ENCODE measurements at regions not wholly inside any gene's neighbourhood (a gene's known extent, or its start where the extent isn't known, plus 50 kb on each side); places are given as distances from the start of the nearest gene placed in this dataset.

GRCh38 chr7:110090110-110090820 lies 1000.7 kb upstream of the LRRN3 start:
- 85% methylated on average over 11 of the region's 11 CpGs for WGBS, 2 donors
- TF ChIP-seq, protein P1, sequence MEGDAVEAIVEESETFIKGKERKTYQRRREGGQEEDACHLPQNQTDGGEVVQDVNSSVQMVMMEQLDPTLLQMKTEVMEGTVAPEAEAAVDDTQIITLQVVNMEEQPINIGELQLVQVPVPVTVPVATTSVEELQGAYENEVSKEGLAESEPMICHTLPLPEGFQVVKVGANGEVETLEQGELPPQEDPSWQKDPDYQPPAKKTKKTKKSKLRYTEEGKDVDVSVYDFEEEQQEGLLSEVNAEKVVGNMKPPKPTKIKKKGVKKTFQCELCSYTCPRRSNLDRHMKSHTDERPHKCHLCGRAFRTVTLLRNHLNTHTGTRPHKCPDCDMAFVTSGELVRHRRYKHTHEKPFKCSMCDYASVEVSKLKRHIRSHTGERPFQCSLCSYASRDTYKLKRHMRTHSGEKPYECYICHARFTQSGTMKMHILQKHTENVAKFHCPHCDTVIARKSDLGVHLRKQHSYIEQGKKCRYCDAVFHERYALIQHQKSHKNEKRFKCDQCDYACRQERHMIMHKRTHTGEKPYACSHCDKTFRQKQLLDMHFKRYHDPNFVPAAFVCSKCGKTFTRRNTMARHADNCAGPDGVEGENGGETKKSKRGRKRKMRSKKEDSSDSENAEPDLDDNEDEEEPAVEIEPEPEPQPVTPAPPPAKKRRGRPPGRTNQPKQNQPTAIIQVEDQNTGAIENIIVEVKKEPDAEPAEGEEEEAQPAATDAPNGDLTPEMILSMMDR (IDR thresholded peaks at IDR 0.05; ENCODE audit: control extremely low read depth, extremely low read depth), result no peak
- Histone ChIP-seq H3K4me1 (ENCODE audit: control insufficient read depth in 5 of 5, insufficient read depth in 5 of 5, low read length in 5 of 5) (no peaks in the 10 kb centered on the region), H3K9ac (ENCODE audit: insufficient read depth in 1 of 2, low read length in 2 of 2) (no peak overlapping the region), H3K9me3 (ENCODE audit: control insufficient read depth in 4 of 4, insufficient read depth in 3 of 4, low read length in 3 of 4) (peaks cover 0 to 2% (median 0%) of the 10 kb centered on the region in 4 donors), H3K27ac (ENCODE audit: low read depth in 1 of 2, low read length in 1 of 2) (no peak overlapping the region), H3K36me3 (ENCODE audit: control insufficient read depth in 4 of 4, insufficient read depth in 4 of 4, low read length in 4 of 4) (no peaks in the 10 kb centered on the region), H3K4me3 (no peak overlapping the region), H3K27me3 (ENCODE audit: control insufficient read depth in 3 of 3, insufficient read depth in 3 of 3, low read length in 2 of 3) (peaks cover 0 to 5% (median 0%) of the 10 kb centered on the region in 3 donors)
- DNase-seq (peak in 1 of 3 donors; percentile 30), ATAC-seq (ENCODE audit: insufficient read depth, low FRiP score) (no peak)

- DNase-seq, result peak in 1 of 3 donors; percentile 15
- 34 to 43% methylated on average over 1 of the region's 1 CpG for WGBS, 2 donors
These were observed 995.4 kb upstream of the LRRN3 start for GRCh38 chr7:110095372-110096052.

DNA sequence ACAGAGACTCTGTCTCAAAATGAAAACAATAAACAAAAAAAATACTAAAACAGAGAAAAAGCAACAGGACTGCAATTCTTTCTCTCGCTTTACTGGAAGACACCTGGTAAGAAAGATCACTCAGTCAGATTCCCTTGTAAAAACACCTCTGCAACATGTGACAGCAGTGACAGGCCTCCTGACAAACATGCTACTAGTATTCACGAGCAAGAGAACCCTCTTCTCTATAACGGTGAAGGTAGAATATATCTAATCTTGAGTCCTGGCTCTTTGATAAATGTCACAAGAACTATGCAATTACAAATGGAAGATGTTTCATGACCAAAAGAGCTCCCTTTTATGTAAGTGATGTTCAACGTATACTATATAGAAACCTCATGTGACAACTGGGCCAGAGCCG lies 986.7 kb upstream of the LRRN3 start:
- 88 to 91% methylated on average over 5 of the region's 5 CpGs for WGBS, 2 donors
- no peak for DNase-seq
- H3K9me3 ChIP-seq (ENCODE audit: control insufficient read depth in 4 of 4, insufficient read depth in 3 of 4, low read length in 3 of 4), result peaks cover 0 to 5% (median 0%) of the 10 kb centered on the region in 4 donors
- H3K36me3 ChIP-seq (ENCODE audit: control insufficient read depth in 4 of 4, insufficient read depth in 4 of 4, low read length in 4 of 4), result no peaks in the 10 kb centered on the region
- H3K27me3 ChIP-seq (ENCODE audit: control insufficient read depth in 3 of 3, insufficient read depth in 3 of 3, low read length in 2 of 3), result no peaks in the 10 kb centered on the region
- H3K4me1 ChIP-seq (ENCODE audit: control insufficient read depth in 5 of 5, insufficient read depth in 5 of 5, low read length in 5 of 5), result peaks cover 0 to 6% (median 0%) of the 10 kb centered on the region in 5 donors
- ATAC-seq (ENCODE audit: insufficient read depth, low FRiP score), result no peak
- no peak overlapping the region for H3K4me3 ChIP-seq
- TF ChIP-seq, protein P1 (IDR thresholded peaks at IDR 0.05; ENCODE audit: control extremely low read depth, extremely low read depth), result no peak
- H3K9ac ChIP-seq (ENCODE audit: insufficient read depth in 1 of 2, low read length in 2 of 2), result no peak overlapping the region
- no peak overlapping the region for H3K27ac ChIP-seq (ENCODE audit: low read depth in 1 of 2, low read length in 1 of 2)

More at GRCh38 chr7:110095372-110096052, 995.4 kb upstream of the LRRN3 start:
- no peak overlapping the region for H3K27ac ChIP-seq (ENCODE audit: low read depth in 1 of 2, low read length in 1 of 2)
- peaks cover 0 to 3% (median 0%) of the 10 kb centered on the region in 5 donors for H3K4me1 ChIP-seq (ENCODE audit: control insufficient read depth in 5 of 5, insufficient read depth in 5 of 5, low read length in 5 of 5)
- no peak overlapping the region for H3K9ac ChIP-seq (ENCODE audit: insufficient read depth in 1 of 2, low read length in 2 of 2)
- TF ChIP-seq, protein P1 (IDR thresholded peaks at IDR 0.05; ENCODE audit: control extremely low read depth, extremely low read depth), result no peak
- H3K4me3 ChIP-seq, result no peak overlapping the region
- H3K27me3 ChIP-seq (ENCODE audit: control insufficient read depth in 3 of 3, insufficient read depth in 3 of 3, low read length in 2 of 3), result peaks cover 0 to 5% (median 0%) of the 10 kb centered on the region in 3 donors
- peaks cover 0 to 2% (median 0%) of the 10 kb centered on the region in 4 donors for H3K9me3 ChIP-seq (ENCODE audit: control insufficient read depth in 4 of 4, insufficient read depth in 3 of 4, low read length in 3 of 4)
- no peaks in the 10 kb centered on the region for H3K36me3 ChIP-seq (ENCODE audit: control insufficient read depth in 4 of 4, insufficient read depth in 4 of 4, low read length in 4 of 4)
- no peak for ATAC-seq (ENCODE audit: insufficient read depth, low FRiP score)
